Limb (tissue), 2 donors: ENCODE measurements at regions not wholly inside any gene's neighbourhood (a gene's known extent, or its start where the extent isn't known, plus 50 kb on each side); places are given as distances from the start of the nearest gene placed in this dataset.

Experiments used
- DNase-seq, 2 donors: peaks; one replicate each; pipeline ENCODE4 v3.0.0-alpha.2; 2016; ENCODE audit errors: extremely low spot score in 2 of 2

DNA sequence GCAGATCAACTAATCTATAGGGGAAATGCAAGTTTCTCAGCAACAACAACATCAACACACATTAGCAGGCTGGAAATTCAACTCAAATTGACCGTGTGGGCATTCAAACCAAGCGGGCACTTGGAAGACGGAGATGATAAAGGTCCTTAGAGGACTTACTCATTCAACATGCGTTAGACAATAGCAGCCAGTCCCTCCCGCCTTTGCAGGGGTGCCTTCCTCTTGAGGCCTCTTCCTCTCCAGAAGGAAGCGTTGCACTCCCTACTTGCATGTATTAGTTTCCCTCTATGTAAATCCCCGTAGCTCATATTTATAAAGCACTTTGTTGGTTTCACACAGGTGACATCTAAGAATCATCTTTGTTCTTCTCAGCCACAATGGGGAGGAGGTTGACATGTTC lies 300.8 kb upstream of the STXBP5 start:
- no peak for DNase-seq

DNA sequence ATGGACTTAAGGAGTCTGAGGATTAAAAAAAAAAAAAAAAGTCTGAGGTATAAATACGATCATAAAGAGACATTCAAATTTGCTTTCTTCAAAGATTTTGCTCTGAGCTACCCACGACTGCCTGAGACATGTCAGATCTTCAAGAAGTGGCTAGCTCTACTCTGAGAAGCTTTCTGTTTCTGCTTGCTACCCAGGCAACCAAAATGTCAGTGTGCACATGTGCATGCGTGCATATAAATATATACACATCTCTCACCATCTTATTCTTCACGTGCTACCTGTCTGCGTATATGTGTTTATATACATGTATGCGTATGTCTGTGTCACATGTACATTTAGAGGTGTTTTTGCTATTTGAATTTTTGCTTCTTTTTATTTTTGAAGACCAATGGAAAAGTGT lies 299.6 kb upstream of the STXBP5 start:
- no peak for DNase-seq

DNA sequence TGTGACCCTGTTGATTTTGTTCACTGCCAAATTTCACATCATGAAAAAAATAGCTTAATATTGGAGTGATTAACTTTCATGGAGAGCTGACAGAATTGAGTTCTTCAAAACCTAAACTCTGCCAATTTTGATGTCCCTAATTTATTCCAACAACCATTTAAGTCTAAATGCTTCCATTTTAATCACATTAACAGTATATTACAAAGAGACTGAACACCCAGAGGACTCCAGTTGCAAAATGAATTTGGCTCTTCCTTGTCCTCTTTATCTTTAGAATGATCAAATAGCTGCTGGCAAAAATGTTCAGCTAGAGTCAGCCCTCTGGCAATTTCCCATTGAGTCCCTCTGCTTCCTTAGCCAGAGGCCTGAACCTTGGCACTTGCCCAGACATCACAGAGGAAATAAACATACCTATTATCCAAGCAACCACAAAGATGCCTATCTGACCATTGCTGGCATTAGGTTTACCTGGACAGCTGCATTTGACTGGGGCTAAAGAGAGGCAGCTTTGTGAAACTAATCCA lies 299.0 kb upstream of the STXBP5 start:
- DNase-seq = no peak

DNA sequence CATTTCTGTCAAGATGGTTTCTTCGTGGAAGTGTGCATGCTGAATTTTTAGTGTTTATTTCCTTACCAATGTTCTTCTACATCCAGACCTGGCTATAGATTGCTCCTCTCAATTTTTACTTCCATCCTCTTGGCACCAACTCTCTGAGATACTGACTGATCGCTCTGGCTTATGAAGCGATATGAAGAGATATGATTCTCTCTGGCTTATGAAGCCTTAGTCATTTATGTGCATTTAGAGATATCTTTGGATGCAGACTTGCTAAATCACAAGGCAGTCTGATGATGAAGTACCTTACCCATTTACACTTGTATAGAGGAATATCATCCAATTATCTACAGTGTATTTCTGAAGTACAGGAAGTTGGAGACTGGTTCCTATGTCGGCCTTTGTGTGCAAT lies 295.4 kb upstream of the STXBP5 start:
- DNase-seq = no peak

DNA sequence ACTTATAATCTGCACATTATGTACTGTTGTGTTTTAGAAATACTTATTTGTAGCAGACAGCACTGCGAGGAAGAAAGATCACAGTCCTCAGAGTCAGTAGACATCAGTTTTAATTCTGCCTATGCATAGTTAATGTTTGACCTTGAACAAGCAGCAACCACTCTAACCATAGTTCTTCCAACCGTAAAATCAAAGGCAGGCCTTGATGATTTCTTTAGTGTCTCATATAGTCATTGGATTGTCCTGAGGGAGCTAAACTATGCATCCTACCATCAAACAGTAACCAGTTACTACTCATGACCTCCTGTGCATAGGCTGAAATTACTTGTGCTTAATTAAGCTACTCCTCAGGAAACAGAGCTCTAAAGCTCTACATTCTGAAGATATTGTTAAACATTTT lies 294.8 kb upstream of the STXBP5 start:
- no peak for DNase-seq

DNA sequence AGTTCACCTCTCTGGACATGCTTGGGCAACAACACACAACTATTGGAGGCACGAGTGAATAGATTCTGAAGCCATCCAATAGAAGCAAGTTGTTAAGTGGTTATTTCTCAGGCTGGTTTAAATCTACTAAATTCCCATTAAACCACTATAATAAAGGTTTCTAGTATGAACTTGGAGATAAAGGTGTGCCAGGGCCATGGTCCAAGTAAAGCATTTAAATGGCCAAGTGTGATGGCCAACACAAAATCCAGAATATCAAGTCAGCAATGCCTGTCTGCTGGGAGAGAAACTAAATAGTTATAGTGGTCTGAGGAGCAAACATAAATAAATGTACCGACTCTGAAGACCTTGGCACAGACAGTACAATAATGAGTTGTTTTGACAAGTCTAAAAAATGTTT lies 294.3 kb upstream of the STXBP5 start:
- no peak for DNase-seq

DNA sequence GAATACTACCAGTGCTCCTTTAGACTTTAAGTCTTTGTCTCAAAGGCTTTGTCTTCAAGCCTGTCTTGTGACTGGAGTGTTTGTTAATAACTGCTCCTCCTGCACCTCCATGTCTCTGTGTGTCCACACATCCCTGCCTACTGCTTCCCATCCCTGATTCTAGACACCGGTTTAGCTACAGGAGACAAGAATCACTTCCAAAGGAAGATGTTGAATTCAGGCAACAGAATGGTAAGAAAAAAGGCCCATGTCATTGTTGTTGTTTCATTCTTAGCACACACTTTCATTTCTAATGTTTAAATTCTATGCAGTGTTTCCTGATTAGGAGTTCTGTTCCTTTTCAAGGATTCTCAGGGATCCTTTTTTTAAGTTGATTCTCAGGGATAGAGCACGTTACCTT lies 293.6 kb upstream of the STXBP5 start:
- DNase-seq = no peak

DNA sequence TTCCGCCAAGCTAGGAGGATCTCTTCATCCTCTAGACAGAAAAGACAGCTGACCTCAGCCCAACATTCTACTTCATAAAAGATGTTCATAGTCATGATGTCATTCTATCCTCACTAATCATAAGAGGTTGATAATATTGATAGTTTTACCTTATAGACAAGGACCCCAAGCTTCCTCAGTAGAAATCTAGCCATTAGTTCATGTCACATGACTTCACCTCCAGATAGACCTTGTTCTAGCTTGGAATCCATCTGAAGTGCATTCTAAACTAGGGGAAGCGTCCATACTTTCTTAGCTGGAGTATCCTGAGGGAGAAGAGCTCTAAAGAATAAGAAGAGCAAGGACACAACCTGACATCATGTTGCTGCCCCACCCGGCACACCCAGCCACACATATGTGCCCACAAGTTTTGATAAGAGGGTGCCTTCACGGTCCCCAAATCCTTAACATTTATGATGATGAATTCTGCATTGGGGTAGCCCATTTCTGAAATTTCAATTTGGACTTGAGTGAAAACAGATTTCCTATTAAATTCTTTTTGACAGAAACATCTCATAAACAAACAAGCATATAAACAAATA lies 292.5 kb upstream of the STXBP5 start:
- no peak for DNase-seq

DNA sequence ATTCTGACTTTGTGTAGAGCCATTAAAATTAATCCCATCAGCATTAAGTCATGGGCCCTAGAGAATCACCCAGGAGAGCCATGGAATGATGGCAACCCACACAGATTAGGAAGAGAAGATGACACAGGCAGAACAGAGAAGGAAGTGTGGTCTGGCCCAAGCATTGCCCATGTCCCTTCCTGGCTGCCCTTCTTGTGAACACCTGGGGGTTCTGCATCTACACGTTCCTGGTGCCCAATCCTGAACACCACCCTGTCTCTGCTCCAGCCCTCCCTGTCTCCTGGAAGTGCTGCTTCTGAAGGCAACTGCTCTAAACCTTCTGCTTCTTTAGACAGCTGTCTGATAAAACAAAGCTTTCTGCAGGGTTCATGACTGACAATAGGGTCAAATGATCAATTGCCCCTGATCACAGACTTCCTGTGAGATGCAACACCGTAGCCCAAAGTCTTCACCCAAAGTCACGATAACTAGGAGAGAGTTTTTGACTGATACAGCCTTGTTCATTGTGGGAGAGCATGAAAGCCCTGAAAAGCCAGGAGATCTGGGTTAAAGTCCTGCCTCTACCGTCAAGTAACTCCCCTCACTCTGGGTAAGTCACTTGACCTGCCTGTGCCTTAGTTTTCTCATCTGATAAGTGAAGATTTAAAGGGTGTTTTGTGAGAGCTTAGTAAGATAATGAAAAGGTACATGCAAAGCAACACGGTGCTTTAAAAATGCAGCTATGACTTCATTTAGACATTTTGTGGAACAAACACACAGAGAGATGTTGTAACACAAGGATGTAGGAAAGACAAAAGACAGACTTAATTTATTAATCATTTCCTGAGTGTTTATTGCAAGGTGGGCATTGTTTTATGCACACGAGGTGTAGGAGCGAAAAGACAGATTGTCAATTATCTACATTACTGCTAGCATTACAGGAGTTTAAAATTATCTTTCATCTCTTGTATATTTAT lies 291.2 kb upstream of the STXBP5 start:
- DNase-seq = no peak

DNA sequence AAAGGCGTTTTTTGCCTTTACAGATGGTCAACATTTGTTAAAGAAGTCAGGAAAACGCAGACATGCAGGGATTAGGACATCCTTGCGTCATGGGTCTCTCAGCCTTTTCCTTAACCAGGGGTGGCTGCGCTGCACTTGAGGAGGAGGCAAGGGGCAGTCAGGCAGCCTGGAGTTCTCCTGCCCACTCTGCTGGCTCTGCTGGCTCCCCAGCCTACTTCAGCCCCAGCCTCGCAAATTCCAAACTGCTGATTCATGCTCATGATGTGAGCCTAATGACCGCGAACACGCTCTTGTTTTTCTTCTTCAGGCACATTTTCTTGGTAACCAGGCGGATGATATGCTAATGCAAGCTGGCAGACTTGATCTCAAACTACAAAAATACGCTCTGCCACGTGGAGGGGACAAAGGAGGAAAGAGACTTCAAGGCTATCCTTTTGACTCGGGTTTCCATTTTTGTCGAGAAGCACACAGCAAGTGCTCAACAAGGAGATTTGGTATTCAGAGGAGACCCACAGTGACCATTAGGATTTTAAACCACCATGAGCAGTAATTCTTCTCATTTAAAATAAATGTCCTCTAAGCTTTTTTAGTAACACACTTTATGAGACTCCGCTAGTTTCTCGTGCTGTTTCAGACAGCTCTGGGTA lies 290.3 kb upstream of the STXBP5 start:
- peak; percentile 62 to 66 for DNase-seq

DNA sequence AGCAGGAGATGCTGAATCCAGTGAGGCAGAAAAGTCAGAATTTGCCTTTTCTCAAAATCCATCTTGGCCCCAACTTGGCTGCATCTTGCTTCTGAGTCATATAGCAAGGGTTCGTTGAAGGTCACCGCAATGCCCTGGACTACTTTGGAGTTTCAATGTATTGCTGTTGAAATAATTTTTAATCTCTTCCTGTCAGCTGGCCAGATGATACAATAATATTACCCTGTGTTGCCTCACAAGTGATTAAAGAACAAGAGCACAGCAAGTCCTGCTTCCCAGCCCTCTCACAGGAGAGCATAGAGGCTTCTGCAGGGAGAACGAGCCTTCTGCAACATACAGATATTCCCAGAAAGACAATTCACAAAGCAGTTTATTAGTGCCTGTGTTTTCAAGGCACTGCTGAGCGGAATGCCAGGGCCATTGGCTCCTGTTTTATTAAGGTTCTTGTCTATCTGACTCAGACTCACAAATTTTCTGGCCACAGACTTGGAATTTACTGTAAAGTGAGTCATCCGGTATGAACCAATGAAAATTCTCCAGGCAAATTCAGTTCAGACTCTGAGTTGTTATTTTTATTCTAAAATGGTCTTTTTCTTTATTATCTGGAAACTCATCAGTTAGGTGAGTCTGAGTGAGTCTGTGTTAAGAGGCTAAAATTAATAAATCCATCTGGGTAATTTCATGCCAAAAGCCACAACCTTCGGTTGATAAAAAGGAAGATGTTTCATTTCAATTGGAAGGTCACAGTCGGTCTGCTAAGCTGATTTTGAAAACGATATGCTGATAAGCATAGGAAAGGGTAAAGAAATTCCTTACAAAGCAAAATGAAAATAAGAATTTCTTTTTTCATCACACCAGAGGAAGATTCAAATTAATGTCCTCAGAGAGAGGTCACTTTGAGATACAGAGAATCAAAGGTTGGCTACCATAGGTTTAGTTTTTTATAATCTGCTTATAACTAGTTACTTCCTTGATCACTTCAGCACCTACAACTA lies 289.4 kb upstream of the STXBP5 start:
- peak; percentile 43 to 51 for DNase-seq

DNA sequence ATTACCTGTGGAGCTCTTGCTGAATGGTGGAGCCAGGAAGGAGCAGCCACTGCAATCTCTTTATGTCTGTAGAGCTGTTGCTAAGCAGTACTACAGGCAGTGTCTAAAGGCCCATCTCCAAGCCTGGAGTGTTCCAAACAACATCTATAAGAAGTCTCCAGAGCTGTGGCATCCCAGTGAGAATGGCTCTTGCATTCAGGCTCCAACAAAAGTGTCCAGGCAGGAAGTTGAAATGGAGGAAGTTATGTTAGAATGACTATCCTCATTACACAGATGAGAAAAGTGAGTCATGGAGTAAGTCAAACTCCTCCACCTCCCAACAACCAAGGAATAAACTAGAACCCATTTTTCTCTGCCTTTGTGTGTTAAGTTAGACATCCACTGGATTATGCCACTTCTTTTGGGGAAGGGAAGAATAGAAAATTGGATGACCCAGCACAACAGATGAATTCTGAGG lies 288.5 kb upstream of the STXBP5 start:
- no peak for DNase-seq

DNA sequence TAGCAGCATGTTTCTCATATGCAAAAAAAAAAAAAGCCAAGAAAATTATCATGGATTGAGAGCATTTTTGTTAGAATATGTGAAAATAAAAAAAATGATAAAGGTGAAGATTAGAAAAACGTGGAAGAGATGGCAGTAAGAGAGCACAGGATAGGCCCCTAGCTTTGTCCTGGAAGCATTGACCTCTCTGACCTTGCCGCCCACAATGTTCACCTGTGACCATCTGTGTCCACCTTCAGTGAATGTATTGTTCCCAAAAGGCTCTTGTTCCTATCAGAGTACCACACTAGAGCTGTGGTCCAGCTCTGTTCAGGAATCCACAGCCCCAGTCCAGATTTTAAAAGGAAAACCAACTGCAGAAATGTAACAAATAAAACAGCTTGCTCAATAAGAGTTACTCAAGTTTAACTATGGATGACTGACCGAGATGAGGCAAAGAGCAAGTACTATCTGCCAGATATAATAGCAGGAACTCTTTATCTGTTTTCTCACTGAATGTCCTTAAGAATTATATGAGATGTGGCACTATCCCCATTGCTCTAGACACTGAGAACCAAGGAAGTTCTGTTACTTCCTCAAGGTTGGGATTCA lies 287.7 kb upstream of the STXBP5 start:
- no peak for DNase-seq

DNA sequence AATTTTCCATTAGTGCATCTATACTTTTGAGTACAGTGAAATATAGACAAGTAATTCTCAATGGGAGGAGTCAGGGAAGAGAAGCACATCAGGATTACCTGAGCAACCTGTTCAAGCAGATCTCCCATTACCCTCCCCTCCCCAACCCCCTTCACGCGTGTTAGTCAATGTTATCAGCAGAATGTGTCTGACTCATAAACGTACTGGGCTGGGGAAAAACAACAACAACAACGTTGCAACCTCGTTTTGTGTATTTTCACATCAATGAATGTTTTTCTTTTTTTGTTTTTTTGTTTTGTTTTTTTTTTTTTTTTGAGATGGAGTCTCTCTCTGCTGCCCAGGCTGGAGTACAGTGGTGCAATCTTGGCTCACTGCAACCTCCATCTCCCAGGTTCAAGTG lies 287.0 kb upstream of the STXBP5 start:
- no peak for DNase-seq

DNA sequence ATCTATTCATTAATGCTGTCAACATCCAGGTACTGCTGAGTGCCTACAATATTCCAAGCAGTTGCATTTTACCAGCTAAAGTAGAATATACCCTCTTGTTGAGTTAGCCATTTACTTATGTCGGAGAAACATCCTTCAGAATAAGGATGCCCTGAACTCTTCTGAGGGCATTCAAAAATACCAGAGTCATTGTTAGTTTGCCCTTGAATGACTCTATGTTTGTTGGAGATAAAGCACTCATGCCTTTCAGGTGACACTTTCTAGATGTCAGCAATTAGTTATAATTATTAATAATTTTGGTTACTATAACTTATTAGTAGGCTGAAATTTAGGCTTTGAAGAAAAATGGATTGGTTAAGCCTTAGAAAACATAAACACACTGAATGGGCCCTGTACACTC lies 286.2 kb upstream of the STXBP5 start:
- no peak for DNase-seq

DNA sequence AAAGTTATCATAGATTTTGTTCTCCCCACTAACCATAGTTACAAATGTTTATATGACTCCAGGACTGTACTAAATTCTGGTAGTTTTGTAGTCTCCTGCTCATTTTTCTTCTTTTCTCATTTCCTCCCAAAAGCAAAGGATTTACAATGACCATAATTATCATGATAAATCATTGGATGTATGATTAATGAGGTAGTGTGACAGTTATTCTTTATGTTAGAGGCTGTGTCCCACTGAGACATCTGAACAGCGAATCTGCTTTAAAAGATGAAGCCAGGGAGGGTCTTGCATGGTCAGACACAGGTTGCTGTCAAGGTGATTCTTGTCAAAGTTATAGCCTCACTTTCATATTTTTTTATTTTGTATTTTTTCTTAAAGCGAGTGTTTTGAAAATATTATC lies 285.2 kb upstream of the STXBP5 start:
- no peak for DNase-seq

DNA sequence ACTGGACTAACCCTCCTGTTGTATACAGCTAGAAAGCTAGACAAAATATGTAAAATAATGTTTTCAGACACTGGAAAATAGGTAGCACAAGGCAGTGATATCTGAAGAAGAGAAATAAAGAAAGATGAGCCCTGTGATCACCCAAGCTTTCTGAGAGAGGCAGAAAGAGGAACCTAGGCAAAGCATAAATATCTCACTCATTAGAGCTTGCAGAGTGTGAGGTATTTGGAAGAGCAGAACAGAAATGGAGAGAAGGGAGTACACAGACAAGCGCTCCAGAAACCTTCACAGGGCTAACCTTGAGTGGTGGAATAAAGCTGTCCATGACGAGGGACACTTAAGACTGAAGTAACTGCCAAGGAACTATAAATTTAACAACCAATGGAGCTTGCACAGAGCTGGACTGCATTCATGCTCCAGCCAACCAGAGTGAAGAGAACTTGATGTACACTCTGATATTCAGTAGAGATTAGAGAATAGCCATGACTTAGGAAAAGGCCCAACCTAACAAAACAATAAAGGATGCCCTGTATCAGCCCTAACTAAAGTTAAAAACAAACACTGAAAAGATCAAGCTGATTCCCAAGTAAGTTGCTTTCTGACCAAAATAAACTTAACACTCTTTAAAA lies 280.9 kb upstream of the STXBP5 start:
- DNase-seq = no peak

DNA sequence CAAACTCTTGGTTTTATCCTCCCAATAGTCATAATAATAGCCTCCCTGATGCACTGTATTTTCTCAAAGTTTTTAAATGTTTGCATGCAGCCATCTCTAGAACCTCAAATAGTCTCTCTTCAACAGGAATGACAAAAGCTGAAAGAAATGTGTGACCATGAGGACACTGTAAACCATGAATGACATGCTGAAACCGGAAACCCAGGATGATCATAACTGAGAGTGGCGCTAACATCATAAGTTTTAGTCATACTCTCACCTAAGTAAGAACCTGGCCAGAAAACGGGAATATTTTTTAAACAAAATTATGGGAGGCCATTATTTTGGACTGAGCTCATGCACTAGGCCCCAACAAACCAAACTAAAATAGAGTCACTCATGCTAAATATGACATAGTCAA lies 278.4 kb upstream of the STXBP5 start:
- DNase-seq = no peak

DNA sequence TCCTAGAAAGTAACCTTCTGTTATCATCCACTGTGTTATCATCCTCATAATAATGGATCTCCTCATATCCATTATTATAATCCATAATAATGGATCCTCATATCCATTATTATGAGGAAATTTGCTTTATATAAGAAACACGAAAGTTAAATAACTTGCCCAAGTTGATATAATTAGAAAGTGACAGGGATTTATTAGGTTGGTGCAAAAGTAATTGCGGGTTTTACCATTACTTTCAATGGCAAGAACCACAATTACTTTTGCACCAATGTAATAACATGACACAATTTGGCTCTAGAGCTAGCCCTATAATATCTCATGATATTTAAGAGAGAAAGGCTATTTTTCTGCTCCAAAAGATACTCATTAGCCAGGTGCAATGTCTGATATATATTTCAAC lies 275.7 kb upstream of the STXBP5 start:
- DNase-seq = no peak

DNA sequence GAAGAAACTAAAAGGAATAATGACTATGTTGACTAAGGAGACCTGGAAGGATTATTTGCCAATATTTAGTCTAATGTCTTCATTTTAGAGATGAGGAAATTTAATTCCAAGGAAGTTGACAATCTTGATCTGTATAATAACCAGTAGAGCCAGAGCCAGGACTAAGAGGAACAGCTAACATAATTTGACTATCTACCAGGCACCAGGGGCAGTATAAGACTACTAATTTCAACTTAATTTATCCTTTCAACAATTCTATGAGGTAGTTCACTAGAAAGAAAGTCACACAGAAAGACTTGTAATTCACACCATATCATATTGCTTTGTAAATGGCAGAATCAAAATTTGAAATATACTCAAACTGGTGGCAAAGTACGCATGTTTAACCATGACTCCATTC lies 273.0 kb upstream of the STXBP5 start:
- DNase-seq = no peak
